NCI-H1694 (cell line): ENCODE measurements at regions not wholly inside any gene's neighbourhood (a gene's known extent, or its start where the extent isn't known, plus 50 kb on each side); places are given as distances from the start of the nearest gene placed in this dataset.
A peak's percentile ranks its signal among the peaks of the same experiment; 100 is the strongest.

Experiments used
- DNase-seq: peaks from one replicate; lab custom pipeline; 2025; lab: John Stamatoyannopoulos, UW

- DNase-seq: peak; percentile 28
Observed at GRCh38 chr4:174120446-174121295, 162.8 kb downstream of the FBXO8 start.

DNA sequence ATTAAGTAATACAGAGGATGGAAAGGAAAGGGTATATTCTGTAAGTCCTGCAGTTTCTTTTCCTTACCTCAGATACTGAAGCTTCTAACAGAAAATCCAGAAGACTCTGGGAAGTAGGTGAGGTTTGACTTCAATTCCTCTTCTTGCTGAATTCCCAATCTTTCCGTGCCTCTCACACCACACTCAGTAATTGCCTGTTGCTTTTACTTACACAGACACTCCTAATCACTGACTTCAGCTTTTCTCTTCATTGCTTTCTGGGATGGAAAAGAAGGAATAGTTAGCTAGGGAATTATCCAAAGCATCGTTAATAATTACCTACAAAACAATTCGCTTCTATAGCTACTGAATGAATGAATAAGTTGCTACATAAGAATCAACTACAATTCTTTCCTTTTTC, 163.6 kb downstream of the FBXO8 start:
- no peak for DNase-seq

DNA sequence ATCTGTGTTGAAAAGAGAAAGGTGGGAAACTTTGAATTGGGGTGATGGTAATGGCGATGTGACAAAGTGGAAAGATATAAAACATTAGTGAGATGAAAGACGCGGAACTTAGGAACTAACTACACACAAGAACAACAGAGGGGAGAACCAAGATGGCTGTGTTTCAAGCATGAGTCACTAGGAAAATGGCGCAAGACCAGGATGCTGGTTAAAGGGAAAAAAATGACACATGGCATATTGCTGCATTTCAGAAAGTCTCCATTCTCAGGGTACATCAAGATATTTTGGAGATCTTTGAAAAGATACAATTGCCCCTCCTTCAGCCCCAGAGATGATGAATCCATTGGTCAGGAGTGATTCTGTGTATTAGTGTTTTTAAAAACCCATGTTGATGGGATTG, 164.4 kb downstream of the FBXO8 start:
- DNase-seq: no peak

- no peak for DNase-seq
Observed at GRCh38 chr4:174118171-174118570, 165.3 kb downstream of the FBXO8 start.

GRCh38 chr4:174117445-174117844, 166.0 kb downstream of the FBXO8 start:
- no peak for DNase-seq

DNA sequence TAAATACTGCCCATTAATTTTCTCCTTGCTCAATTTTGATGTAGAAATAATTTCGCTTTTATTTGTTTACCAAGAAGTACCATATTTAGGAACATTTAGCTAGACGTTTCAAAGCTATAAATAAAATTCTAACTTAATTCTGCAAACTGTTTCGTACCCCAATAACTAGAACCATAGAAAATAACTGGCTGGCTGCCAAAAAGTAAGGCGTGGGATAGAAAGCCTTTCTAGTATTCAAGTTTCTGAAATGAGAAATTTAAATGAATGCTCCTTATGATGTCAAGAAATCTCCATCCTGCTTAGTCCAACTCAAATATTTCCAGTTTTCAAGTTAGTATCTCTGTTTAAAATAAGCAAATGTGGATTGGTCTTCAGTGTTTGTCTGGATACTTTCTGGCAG, 167.4 kb downstream of the FBXO8 start:
- DNase-seq: no peak

DNA sequence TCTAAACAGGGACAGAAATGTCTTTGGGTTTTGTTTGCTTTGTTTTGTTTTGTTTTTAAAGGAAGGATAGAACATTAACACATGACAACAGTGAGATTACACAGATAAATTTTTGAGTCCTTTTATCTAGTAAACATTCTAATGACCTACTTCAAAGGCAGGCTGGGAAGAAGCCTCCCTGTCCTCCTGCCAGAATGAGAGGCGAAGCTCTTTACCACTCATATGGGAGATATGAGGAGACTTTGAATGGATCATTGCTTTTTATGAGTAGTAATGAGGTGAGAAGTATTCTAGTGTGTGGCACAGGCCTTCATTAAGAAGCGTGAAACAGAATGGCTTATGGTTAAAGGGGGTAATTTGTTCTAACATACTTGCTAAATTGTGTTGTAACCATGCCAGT, 172.0 kb downstream of the FBXO8 start:
- DNase-seq: no peak

DNA sequence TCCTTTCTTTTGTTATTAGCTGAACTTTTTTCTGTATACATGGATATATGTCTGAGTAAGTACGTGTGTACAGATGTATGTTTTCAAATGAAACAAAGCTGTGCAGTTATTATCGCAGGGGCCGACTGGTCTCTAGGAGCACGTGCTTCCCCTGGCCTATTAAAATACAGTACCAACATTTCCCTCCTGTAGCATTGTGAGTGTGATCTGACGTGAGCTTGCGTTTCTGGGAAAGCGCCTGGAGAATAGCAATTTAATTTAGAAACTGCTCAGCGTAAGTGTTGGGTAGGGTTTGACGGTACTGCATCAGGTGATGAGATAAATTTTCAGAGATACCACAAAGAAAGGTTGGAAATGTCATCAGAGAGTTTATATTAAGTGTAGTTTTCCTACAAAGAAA, 173.3 kb downstream of the FBXO8 start:
- DNase-seq: no peak

DNA sequence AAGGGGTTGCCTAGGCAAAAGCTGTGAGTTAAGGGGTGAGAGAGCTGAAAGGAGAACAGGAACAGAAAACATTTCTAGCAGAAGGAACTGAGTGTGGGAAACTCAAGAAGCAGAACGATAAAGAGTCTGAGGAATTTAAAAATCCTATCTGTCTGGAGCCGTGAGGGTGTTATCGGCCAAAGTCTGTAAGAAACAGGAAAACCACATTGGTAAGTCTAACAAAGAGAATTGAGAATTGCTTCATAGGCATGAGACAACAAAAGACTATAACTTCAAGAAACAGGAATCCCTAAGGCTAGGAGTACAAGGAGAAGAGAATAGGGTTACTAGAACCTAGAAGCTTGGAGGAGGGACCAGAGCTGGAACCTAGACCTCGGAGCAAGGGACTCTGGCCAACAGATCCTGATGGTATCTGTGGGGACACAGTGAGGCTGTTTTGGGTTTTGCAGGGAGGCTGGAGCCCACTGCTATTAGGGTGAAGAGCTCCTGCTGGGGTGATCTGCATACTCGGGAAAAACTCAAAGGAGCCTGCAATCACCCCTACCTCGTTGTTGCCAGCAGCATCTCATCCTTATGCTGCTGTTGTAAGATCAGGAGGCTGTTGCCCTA, 175.6 kb downstream of the FBXO8 start:
- DNase-seq: no peak

GRCh38 chr4:174105202-174105601, 178.3 kb downstream of the FBXO8 start:
- DNase-seq: no peak

DNA sequence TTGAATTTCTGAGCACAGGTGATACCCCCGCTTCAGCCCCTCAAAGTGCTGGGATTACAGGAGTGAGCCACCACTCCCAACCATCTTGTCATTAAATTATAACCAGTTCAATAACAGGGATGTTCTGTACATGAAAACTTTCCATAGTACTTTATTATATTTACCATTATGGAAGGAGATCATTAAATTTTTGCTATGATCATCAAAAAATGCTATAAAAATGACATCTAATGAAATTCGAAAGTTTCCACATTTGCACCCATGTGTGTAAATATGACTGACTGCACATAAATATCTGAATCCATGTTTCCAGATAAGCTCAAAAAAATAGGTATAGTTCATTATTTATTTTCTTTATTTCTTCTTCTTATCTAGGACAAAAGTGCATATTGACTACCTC, 182.6 kb downstream of the FBXO8 start:
- no peak for DNase-seq

DNA sequence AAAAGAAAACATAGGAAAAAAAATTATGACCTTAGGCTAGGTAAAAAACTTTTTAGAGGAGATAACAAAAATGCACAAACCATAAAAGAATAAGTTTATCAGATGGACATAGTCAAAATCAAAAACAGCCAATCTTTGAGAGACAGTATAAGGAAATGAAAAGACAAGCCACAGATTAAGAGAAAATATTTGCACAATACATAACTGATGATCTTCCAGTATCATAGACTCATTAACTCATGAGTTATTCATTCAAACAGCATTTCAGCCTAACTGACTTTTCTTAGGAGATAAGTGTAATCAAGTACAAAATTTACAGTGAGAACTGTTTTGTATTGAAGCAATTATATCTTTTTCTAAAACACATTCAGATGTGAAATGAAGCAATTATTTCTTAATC, 183.8 kb downstream of the FBXO8 start:
- DNase-seq: no peak

GRCh38 chr4:174096999-174097398, 186.5 kb downstream of the FBXO8 start:
- no peak for DNase-seq

DNA sequence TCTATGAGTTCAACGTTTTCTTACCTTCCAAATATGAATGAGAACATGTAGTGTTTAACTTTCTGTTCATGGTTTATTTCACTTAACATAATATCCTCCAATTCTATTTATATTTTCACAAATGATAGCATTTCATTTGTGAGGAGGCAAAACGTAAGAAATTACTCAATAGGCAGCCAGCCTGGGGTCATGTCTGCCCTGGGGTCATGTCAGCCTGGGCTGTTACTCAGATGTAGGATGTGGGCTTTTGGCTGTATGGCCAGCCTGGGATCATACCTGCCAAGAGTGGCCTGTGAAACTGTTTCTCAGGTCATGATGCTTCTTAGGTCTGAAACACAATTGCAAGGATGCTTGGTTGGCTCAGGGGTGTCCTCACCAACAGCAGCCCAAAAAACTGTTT, 187.0 kb downstream of the FBXO8 start:
- DNase-seq: no peak

- no peak for DNase-seq
Observed at GRCh38 chr4:174091130-174091529, 192.3 kb downstream of the FBXO8 start.

DNA sequence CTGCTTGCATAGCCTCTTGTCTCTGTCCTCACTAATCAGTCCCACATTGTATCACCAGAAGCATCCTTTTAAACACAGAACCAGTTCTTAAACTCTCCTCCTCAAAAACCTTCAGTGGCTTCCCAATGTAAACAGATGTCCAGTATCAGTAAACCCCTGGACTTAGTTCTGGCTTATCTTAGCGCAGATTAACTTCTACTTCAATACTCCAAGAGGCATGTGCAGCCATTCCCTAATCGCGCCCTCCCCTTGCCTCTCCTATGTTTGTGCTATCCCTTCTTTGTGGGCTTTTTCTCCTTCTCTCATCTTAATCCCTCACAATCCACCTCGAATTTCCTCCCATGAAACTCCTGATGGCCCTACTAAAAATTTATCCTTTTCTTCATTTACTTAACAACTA, 193.8 kb downstream of the FBXO8 start:
- DNase-seq: no peak

- DNase-seq: no peak
Observed at GRCh38 chr4:174088795-174089194, 194.7 kb downstream of the FBXO8 start.

- DNase-seq: no peak
Observed at GRCh38 chr4:174086829-174087799, 196.4 kb downstream of the FBXO8 start.

DNA sequence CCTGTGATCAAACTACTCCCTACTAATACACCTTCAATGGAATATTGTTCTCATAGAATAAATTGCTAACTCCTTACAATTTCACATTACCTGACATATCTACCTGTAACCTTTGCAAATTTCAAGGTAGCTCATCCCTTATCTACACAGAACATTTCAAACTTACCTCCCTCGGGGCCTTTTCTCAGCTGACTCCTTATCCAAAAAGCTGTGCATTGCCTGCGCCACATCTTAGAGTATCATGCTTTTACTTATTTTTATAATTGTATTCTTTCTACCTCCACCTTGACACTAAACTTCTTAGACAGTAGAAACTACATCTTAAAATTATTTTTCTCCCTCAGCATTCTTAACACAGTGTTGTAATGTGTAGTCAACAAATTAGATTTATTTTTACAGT, 198.5 kb downstream of the FBXO8 start:
- no peak for DNase-seq

DNA sequence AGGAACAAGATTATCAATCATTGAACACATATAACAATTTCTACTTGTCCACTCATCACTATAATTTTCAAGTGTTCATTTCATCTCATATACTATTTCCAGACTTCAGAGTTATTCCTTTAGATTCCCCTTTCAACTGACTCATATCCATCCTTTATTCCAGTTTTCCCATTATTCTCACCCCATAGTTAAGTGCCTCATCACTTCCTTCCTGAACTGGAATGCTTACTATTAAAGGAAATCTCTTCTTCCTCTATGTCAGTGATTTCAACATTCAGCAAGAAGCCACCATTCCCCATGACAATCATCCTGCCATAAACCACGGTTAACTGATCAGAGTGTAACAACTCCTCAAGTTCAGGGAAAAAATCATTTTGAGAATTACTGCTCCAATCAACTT, 198.9 kb downstream of the FBXO8 start:
- DNase-seq: no peak

DNA sequence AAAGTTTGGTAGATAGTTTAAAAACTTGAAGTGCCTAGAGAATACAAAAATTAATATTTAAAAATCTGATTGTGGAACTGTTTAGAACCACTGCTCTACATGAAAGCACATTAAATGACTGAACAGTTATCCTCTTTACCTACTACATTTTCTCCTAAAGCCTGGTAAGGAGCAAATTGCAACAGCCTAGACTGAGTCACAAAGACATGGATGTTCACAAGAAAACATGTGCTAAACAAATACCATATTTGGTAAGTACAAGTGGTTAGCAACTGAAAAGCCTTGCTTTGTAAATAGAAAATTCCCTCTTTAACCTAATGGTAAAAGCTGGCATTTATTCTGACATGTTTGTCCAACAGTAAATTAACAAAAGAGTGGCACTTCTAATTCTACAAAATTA, 203.1 kb downstream of the FBXO8 start:
- DNase-seq: no peak

GRCh38 chr4:174071595-174071994, 211.9 kb downstream of the FBXO8 start:
- no peak for DNase-seq
